ENCODE measurements at regions not wholly inside any gene's neighbourhood (a gene's known extent, or its start where the extent isn't known, plus 50 kb on each side); places are given as distances from the start of the nearest gene placed in this dataset.
"Not testable (repeated sequence)": the region's sequence is repeated elsewhere in the genome, so short reads cannot be mapped to it uniquely, and the experiment has no call there.

DNA sequence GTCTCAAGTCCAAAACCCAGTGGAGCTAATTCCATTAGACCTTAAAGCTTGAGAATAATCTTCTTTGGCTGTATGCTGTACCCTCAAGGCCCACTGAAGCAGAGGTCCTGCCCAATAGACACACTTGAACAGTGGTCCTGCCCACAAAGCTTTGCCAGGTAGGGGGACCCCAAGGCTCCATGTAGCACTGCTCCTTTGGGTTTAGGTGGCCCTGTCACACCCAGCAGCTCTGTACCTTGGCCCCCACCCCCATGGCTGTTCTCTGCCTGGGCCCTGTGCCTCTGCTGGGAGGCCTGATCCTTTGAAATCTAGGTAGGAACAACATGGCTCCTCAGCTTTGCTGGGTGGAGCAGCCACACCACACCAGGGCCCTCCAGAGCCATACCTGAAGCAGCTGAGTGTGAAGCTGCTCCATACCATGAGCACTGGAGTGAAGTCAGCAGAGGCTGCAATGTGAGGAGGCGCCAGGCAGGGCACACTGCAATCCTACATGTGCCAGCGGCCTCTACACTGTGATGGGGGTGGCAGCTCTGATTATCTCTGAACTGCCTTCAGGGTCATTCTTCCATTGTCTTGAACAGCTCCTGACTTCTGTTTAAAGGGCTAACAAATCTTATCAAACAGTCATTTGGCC, 188.0 kb upstream of the CCDC54 start:
- H3K4me3 Mint-ChIP-seq, result no peak overlapping the region
- H3K4me1 Mint-ChIP-seq (ENCODE audit: low read depth), result no peaks in the 10 kb centered on the region
- no peaks in the 10 kb centered on the region for H3K36me3 Mint-ChIP-seq (ENCODE audit: low read depth)
- no peaks in the 10 kb centered on the region for H3K27me3 Mint-ChIP-seq
- H3K9me3 Mint-ChIP-seq, result no peaks in the 10 kb centered on the region
- H3K27ac Mint-ChIP-seq, result no peak overlapping the region

DNA sequence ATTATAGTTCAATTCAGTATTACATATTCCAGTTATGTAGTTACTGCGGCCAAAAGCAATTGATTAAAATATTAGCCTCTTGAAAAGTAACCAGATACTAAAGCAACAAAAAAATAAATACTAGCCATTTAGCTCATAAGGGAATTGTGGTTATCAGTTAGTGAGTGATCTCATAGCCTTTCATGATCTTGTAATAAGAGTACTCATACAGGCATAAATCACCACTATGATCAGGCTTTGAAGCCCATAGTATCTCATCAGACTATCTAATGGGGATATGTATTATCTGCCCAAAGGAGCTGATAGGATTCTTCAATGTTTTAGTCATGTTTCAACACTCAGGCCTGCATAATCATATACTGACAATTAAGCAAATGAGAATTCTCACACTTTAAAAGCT, 184.1 kb upstream of the CCDC54 start:
- Mint-ChIP-seq H3K27me3 (peaks cover 11% of the 10 kb centered on the region), H3K4me1 (ENCODE audit: low read depth) (no peaks in the 10 kb centered on the region), H3K27ac (no peak overlapping the region), H3K4me3 (no peak overlapping the region), H3K36me3 (ENCODE audit: low read depth) (no peaks in the 10 kb centered on the region), H3K9me3 (no peaks in the 10 kb centered on the region)

- Mint-ChIP-seq H3K4me3 (no peak overlapping the region), H3K4me1 (ENCODE audit: low read depth) (no peaks in the 10 kb centered on the region), H3K36me3 (ENCODE audit: low read depth) (no peaks in the 10 kb centered on the region), H3K27me3 (peaks cover 18% of the 10 kb centered on the region), H3K27ac (no peak overlapping the region), H3K9me3 (no peaks in the 10 kb centered on the region)
Measured at GRCh38 chr3:107198581-107199181, 178.6 kb upstream of the CCDC54 start.

DNA sequence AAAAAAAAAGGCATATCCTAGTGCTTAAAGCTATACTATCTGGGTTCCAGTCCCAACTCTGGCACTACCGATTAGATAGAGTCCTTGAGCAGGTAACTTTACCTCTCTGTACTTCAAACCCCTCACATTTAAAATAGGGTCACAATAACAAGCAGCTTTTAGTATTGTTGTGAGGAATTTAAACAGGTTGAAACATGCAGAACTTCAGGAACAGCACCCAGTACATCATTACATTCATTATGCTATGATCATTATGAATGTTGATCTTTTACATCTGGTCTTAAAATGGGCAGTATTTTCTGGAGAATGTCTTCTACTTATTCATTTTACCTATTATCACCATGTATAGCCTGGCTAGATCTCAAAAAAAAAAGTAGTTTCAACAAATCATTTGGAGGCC, 176.1 kb upstream of the CCDC54 start:
- Mint-ChIP-seq H3K27me3 (peaks cover 15% of the 10 kb centered on the region), H3K4me1 (ENCODE audit: low read depth) (no peaks in the 10 kb centered on the region), H3K9me3 (no peaks in the 10 kb centered on the region), H3K36me3 (ENCODE audit: low read depth) (no peaks in the 10 kb centered on the region), H3K27ac (no peak overlapping the region), H3K4me3 (no peak overlapping the region)

GRCh38 chr3:107202885-107203284, 174.4 kb upstream of the CCDC54 start:
- H3K27me3 Mint-ChIP-seq; H3K27ac Mint-ChIP-seq; H3K9me3 Mint-ChIP-seq; H3K36me3 Mint-ChIP-seq (ENCODE audit: low read depth); H3K4me3 Mint-ChIP-seq; H3K4me1 Mint-ChIP-seq (ENCODE audit: low read depth): not testable (repeated sequence)

DNA sequence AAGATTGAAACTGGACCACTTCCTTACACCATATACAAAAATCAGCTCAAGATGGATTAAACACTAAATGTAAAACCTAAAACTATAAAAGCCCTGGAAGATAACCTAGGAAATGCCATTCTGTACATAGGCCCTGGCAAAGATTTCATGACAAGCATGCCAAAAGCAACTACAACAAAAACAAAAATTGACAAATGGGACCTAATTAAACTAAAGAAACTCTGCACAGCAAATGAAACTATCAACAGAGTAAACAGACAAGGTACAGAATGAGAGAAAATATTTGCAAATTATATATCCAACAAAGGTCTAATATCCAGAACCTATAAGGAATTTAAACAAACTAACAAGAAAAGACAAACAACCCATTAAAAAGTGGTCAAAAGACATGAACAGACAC, 173.1 kb upstream of the CCDC54 start:
- Mint-ChIP-seq H3K36me3 (ENCODE audit: low read depth) (no peaks in the 10 kb centered on the region), H3K9me3 (no peaks in the 10 kb centered on the region), H3K4me1 (ENCODE audit: low read depth) (no peaks in the 10 kb centered on the region), H3K27me3 (peaks cover 8% of the 10 kb centered on the region), H3K4me3 (no peak overlapping the region), H3K27ac (no peak overlapping the region)

- H3K27ac Mint-ChIP-seq, result no peak overlapping the region
- no peak overlapping the region for H3K4me3 Mint-ChIP-seq
Measured at GRCh38 chr3:107205358-107205757, 171.9 kb upstream of the CCDC54 start.

DNA sequence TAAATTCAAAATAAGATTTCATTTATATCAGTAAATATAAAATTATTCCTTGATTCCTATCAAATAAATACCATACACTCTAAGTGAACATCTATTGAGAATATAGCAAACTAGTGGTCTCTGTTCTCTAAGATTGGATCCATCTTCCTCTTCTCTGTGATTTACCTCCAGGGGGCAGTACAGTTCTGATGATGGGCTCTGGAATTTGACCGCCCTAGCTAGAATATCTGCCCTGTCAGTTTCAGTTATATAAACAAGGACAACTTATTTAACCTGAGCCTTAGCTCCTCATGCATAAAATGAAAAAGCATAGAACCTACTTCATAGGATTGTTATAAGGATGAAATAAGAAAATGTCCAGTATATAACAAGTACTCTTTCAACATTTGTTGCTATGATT, 171.1 kb upstream of the CCDC54 start:
- no peaks in the 10 kb centered on the region for H3K36me3 Mint-ChIP-seq (ENCODE audit: low read depth)
- no peak overlapping the region for H3K4me3 Mint-ChIP-seq
- no peaks in the 10 kb centered on the region for H3K4me1 Mint-ChIP-seq (ENCODE audit: low read depth)
- no peaks in the 10 kb centered on the region for H3K9me3 Mint-ChIP-seq
- H3K27me3 Mint-ChIP-seq, result peaks cover 7% of the 10 kb centered on the region
- no peak overlapping the region for H3K27ac Mint-ChIP-seq

More at GRCh38 chr3:107205358-107205757, 171.9 kb upstream of the CCDC54 start:
- Mint-ChIP-seq H3K9me3 (no peaks in the 10 kb centered on the region), H3K27me3 (peaks cover 8% of the 10 kb centered on the region), H3K36me3 (ENCODE audit: low read depth) (no peaks in the 10 kb centered on the region), H3K4me1 (ENCODE audit: low read depth) (no peaks in the 10 kb centered on the region)

GRCh38 chr3:107206945-107207344, 170.3 kb upstream of the CCDC54 start:
- Mint-ChIP-seq H3K9me3 (no peaks in the 10 kb centered on the region), H3K27me3 (peaks cover 3% of the 10 kb centered on the region), H3K4me3 (no peak overlapping the region), H3K36me3 (ENCODE audit: low read depth) (no peaks in the 10 kb centered on the region), H3K4me1 (ENCODE audit: low read depth) (no peaks in the 10 kb centered on the region), H3K27ac (no peak overlapping the region)

DNA sequence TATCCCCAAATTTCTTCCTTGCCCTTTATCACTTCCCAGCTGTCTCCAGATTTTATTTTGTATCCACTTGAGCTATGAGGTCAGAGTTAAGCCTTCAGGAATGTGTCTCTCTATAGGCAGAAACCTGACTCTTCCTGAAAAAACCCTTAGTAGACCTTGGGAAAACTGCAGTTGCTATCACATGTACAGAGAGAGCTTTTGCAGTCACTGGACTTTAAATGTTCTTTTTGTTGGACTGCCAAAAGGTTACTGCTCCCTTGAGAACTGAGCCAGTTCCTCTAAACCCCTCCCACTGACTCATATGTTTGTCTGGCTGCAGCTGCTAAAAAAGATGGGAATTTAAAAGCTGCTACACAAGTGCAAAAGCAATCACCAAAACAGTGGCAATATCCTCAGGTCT, 169.1 kb upstream of the CCDC54 start:
- Mint-ChIP-seq H3K9me3 (no peaks in the 10 kb centered on the region), H3K36me3 (ENCODE audit: low read depth) (no peaks in the 10 kb centered on the region), H3K27me3 (peaks cover 6% of the 10 kb centered on the region), H3K4me1 (ENCODE audit: low read depth) (peaks cover 3% of the 10 kb centered on the region), H3K4me3 (no peak overlapping the region), H3K27ac (no peak overlapping the region)

DNA sequence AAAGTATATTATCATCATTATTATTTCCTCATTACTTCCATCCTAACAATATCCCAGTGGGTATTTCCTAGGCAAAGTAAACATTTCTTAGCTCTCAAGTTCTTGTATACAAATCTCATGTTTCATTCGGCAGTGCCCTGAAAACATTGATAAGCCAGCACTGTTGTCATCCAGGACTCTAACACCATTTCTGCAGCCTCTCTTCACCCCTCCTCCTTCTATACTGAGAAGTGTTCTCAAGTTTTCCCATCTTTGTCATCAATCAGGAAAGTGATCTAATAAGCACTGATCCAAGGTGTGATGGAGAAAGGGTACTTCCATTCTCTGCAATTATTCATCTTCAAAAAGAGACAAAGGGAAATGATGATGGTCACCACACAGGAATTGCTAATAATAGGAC, 168.4 kb upstream of the CCDC54 start:
- Mint-ChIP-seq H3K36me3 (ENCODE audit: low read depth) (no peaks in the 10 kb centered on the region), H3K27me3 (peaks cover 3% of the 10 kb centered on the region), H3K27ac (no peak overlapping the region), H3K4me3 (no peak overlapping the region), H3K9me3 (no peaks in the 10 kb centered on the region), H3K4me1 (ENCODE audit: low read depth) (peaks cover 3% of the 10 kb centered on the region)

DNA sequence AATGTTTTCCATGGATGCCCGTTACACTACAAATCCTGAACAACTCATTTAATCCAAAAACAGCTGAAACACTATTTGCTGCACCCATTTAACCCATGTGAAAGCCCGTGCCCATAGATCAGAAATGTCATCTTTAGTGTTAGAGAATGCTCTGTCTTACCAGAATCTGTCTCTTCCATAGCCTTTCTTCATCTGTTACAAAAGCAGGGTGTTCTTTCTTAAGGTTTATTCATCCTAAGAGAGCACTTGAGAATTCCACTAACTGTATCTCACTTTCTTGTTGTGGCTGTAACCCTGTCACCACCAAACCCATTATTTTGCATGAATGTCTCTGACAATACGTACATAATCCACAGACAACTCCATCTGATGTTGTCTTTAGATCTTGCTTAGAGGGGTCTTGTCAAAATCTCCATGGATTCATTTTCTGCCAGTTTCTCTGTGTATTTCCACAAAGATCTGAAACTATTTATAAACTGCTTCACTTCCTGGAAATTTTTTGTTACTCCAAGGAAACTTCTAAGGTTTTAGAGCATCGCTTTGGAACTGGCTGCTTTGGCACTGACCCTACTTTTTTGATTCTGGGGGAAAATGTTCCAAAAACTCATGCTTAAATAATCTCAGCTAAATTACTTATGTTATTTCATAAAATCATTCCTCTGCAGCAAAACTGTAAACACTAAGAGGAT, 167.8 kb upstream of the CCDC54 start:
- Mint-ChIP-seq H3K27ac (no peak overlapping the region), H3K4me3 (no peak overlapping the region)

GRCh38 chr3:107211608-107212007, 165.6 kb upstream of the CCDC54 start:
- H3K9me3 Mint-ChIP-seq, result no peaks in the 10 kb centered on the region
- no peak overlapping the region for H3K4me3 Mint-ChIP-seq
- H3K4me1 Mint-ChIP-seq (ENCODE audit: low read depth), result peaks cover 3% of the 10 kb centered on the region
- H3K36me3 Mint-ChIP-seq (ENCODE audit: low read depth), result no peaks in the 10 kb centered on the region
- H3K27me3 Mint-ChIP-seq, result peaks cover 12% of the 10 kb centered on the region
- H3K27ac Mint-ChIP-seq, result no peak overlapping the region

More for the DNA sequence above, 167.8 kb upstream of the CCDC54 start:
- Mint-ChIP-seq H3K27me3 (peaks cover 3% of the 10 kb centered on the region), H3K36me3 (ENCODE audit: low read depth) (no peaks in the 10 kb centered on the region), H3K9me3 (no peaks in the 10 kb centered on the region), H3K4me1 (ENCODE audit: low read depth) (peaks cover 3% of the 10 kb centered on the region)

- Mint-ChIP-seq H3K27me3 (peaks cover 12% of the 10 kb centered on the region), H3K36me3 (ENCODE audit: low read depth) (no peaks in the 10 kb centered on the region), H3K27ac (no peak overlapping the region), H3K4me3 (no peak overlapping the region), H3K4me1 (ENCODE audit: low read depth) (peaks cover 3% of the 10 kb centered on the region), H3K9me3 (no peaks in the 10 kb centered on the region)
Measured at GRCh38 chr3:107212618-107213017, 164.6 kb upstream of the CCDC54 start.

GRCh38 chr3:107213044-107213669, 164.1 kb upstream of the CCDC54 start:
- Mint-ChIP-seq H3K27me3 (peaks cover 12% of the 10 kb centered on the region), H3K36me3 (ENCODE audit: low read depth) (no peaks in the 10 kb centered on the region), H3K4me3 (no peak overlapping the region), H3K9me3 (no peaks in the 10 kb centered on the region), H3K27ac (no peak overlapping the region), H3K4me1 (ENCODE audit: low read depth) (peaks cover 3% of the 10 kb centered on the region)
